ENCODE measurements at regions not wholly inside any gene's neighbourhood (a gene's known extent, or its start where the extent isn't known, plus 50 kb on each side); places are given as distances from the start of the nearest gene placed in this dataset.

GRCh38 chr21:27155130-27155500, 188.2 kb upstream of the ADAMTS5 start:
- intact Hi-C loops (cut with micrococcal nuclease): no loop called here
- POLR2A ChIA-PET: no interaction called here

More at GRCh38 chr21:27155130-27155500, 188.2 kb upstream of the ADAMTS5 start:
- TF ChIP-seq ETS1 (conservative IDR thresholded peaks at IDR 0.05; ENCODE audit: control insufficient read depth, low read depth, low read length) (no peak), FOXM1 (IDR thresholded peaks at IDR 0.05; ENCODE audit: low read depth) (no peak), FOXM1 (CRISPR knock-in tag; IDR thresholded peaks at IDR 0.05; ENCODE audit: low read depth) (no peak), NCOA4 (IDR thresholded peaks at IDR 0.05; ENCODE audit: partially characterized antibody) (no peak), SNRNP70 (optimal IDR thresholded peaks at IDR 0.05; ENCODE audit: low read depth, low read length) (no peak)
- WGBS (ENCODE audit: insufficient coverage, low coverage, missing lambda C conversion rate): 0% methylated on average over 1 of the region's 1 CpG
- Histone ChIP-seq H3K4me2 (ENCODE audit: insufficient read depth, low read length) (no peak overlapping the region), H3K9me3 (replicated peaks; ENCODE audit: control insufficient read depth, insufficient read depth, low read depth, low read length) (peaks cover 1% of the 10 kb centered on the region; the same call in 1 of the 2 replicates), H3K4me3 (no peak overlapping the region), H3K79me2 (ENCODE audit: control insufficient read depth, insufficient read depth, low read length) (no peaks in the 10 kb centered on the region), H4K20me1 (replicated peaks; ENCODE audit: control insufficient read depth, insufficient read depth, low read length) (no peaks in the 10 kb centered on the region), H3K27ac (ENCODE audit: extremely low read depth, low read depth, low read length) (no peak overlapping the region), H2AFZ (ENCODE audit: low read depth, low read length) (no peak overlapping the region), H3K36me3 (ENCODE audit: control insufficient read depth, insufficient read depth, low read length) (no peaks in the 10 kb centered on the region), H3K4me1 (replicated peaks in 1 of 2; ENCODE audit: control insufficient read depth in 2 of 2, insufficient read depth in 2 of 2, low read length in 2 of 2) (no peaks in the 10 kb centered on the region), H3K27me3 (ENCODE audit: control insufficient read depth in 2 of 2, insufficient read depth in 2 of 2, low read length in 2 of 2) (no peaks in the 10 kb centered on the region), H3K9me1 (ENCODE audit: control insufficient read depth, insufficient read depth, low read length) (no peaks in the 10 kb centered on the region), H3K9ac (ENCODE audit: insufficient read depth in 1 of 2, low read depth in 2 of 2, low read length in 2 of 2) (no peak overlapping the region)
- ATAC-seq (no peak), DNase-seq (ENCODE audit: extremely low read depth in 1 of 4, low spot score in 3 of 4) (no peak), FAIRE-seq (no peak)
- no TSS peak for BruUV-seq (replicated peaks)
- CTCF ChIA-PET (ENCODE audit: low intra/inter-chr PET ratio): no interaction called here
- in situ Hi-C loops (cut with MboI): no loop called here
